ENCODE measurements at regions not wholly inside any gene's neighbourhood (a gene's known extent, or its start where the extent isn't known, plus 50 kb on each side); places are given as distances from the start of the nearest gene placed in this dataset.

GRCh38 chr2:241924069-241924908, 54.8 kb downstream of the RTP5 start:
- H3K9ac ChIP-seq, result 0 out of 2 replicates have a peak overlapping the region, but pooled peaks have one; percentile 42
- no peaks in the 10 kb centered on the region for H3K9me3 ChIP-seq
- H3K27ac ChIP-seq, result no peak overlapping the region
- no peaks in the 10 kb centered on the region for H3K27me3 ChIP-seq
- peak overlapping the region; percentile 71 for H3K4me2 ChIP-seq
- peaks cover 98% of the 10 kb centered on the region for H4K20me1 ChIP-seq
- peaks cover 50% of the 10 kb centered on the region for H3K36me3 ChIP-seq
- peaks cover 57% of the 10 kb centered on the region for H3K4me1 ChIP-seq
- TF ChIP-seq Cebpa-rat (IDR thresholded peaks at IDR 0.05), result no peak
- H3K4me3 ChIP-seq, result no peak overlapping the region

GRCh38 chr2:241924909-241925250, 55.4 kb downstream of the RTP5 start:
- H3K27me3 ChIP-seq, result no peaks in the 10 kb centered on the region
- peaks cover 46% of the 10 kb centered on the region for H3K36me3 ChIP-seq
- no peaks in the 10 kb centered on the region for H3K9me3 ChIP-seq
- H3K9ac ChIP-seq, result peak overlapping the region; percentile 42; the same call in 1 of the 2 replicates
- H3K4me2 ChIP-seq, result peak overlapping the region; percentile 71
- peaks cover 59% of the 10 kb centered on the region for H3K4me1 ChIP-seq
- H4K20me1 ChIP-seq, result peaks cover 98% of the 10 kb centered on the region
- no peak for TF ChIP-seq Cebpa-rat (IDR thresholded peaks at IDR 0.05)
- H3K27ac ChIP-seq, result no peak overlapping the region
- no peak overlapping the region for H3K4me3 ChIP-seq

GRCh38 chr2:241925277-241925676, 55.7 kb downstream of the RTP5 start:
- H3K4me2 ChIP-seq, result peak overlapping the region; percentile 71
- H3K36me3 ChIP-seq, result peaks cover 46% of the 10 kb centered on the region
- peaks cover 63% of the 10 kb centered on the region for H3K4me1 ChIP-seq
- H3K9ac ChIP-seq, result peak overlapping the region; percentile 42; the same call in 1 of the 2 replicates
- H3K27me3 ChIP-seq, result no peaks in the 10 kb centered on the region
- peaks cover 98% of the 10 kb centered on the region for H4K20me1 ChIP-seq
- TF ChIP-seq Cebpa-rat (IDR thresholded peaks at IDR 0.05), result no peak
- H3K4me3 ChIP-seq, result no peak overlapping the region
- H3K27ac ChIP-seq, result no peak overlapping the region
- H3K9me3 ChIP-seq, result no peaks in the 10 kb centered on the region

- peaks cover 69% of the 10 kb centered on the region for H3K4me1 ChIP-seq
- H3K9me3 ChIP-seq, result no peaks in the 10 kb centered on the region
- H3K36me3 ChIP-seq, result peaks cover 42% of the 10 kb centered on the region
- H3K9ac ChIP-seq, result no peak overlapping the region
- no peak overlapping the region for H3K4me3 ChIP-seq
- peaks cover 98% of the 10 kb centered on the region for H4K20me1 ChIP-seq
- H3K27me3 ChIP-seq, result no peaks in the 10 kb centered on the region
- peak overlapping the region; percentile 71 for H3K4me2 ChIP-seq
- TF ChIP-seq Cebpa-rat (IDR thresholded peaks at IDR 0.05), result no peak
- no peak overlapping the region for H3K27ac ChIP-seq
These were observed 56.4 kb downstream of the RTP5 start for GRCh38 chr2:241925821-241926441.

- Histone ChIP-seq H3K36me3 (peaks cover 49% of the 10 kb centered on the region), H4K20me1 (peaks cover 98% of the 10 kb centered on the region), H3K4me3 (no peak overlapping the region), H3K9me3 (no peaks in the 10 kb centered on the region), H3K27ac (no peak overlapping the region), H3K9ac (no peak overlapping the region), H3K4me2 (peak overlapping the region; percentile 71), H3K4me1 (peaks cover 77% of the 10 kb centered on the region), H3K27me3 (no peaks in the 10 kb centered on the region)
- no peak for TF ChIP-seq Cebpa-rat (IDR thresholded peaks at IDR 0.05)
These were observed 57.2 kb downstream of the RTP5 start for GRCh38 chr2:241926541-241927311.

GRCh38 chr2:241929551-241930490, 60.3 kb downstream of the RTP5 start:
- Histone ChIP-seq H3K4me3 (no peak overlapping the region), H3K9me3 (peaks cover 7% of the 10 kb centered on the region), H3K4me2 (no peak overlapping the region), H3K27ac (no peak overlapping the region), H4K20me1 (peaks cover 98% of the 10 kb centered on the region), H3K9ac (no peak overlapping the region), H3K4me1 (peaks cover 67% of the 10 kb centered on the region), H3K36me3 (peaks cover 67% of the 10 kb centered on the region), H3K27me3 (no peaks in the 10 kb centered on the region)
- TF ChIP-seq Cebpa-rat (IDR thresholded peaks at IDR 0.05), result no peak

- H3K4me2 ChIP-seq, result peak overlapping the region; percentile 65
- peaks cover 20% of the 10 kb centered on the region for H3K9me3 ChIP-seq
- no peak overlapping the region for H3K9ac ChIP-seq
- no peaks in the 10 kb centered on the region for H3K27me3 ChIP-seq
- peaks cover 52% of the 10 kb centered on the region for H3K4me1 ChIP-seq
- no peak overlapping the region for H3K4me3 ChIP-seq
- peak overlapping the region; percentile 48; the same call in 1 of the 2 replicates for H3K27ac ChIP-seq
- H3K36me3 ChIP-seq, result peaks cover 72% of the 10 kb centered on the region
- peaks cover 95% of the 10 kb centered on the region for H4K20me1 ChIP-seq
- TF ChIP-seq Cebpa-rat (IDR thresholded peaks at IDR 0.05), result no peak
These were observed 61.8 kb downstream of the RTP5 start for GRCh38 chr2:241931084-241931975.
